ENCODE measurements at regions not wholly inside any gene's neighbourhood (a gene's known extent, or its start where the extent isn't known, plus 50 kb on each side); places are given as distances from the start of the nearest gene placed in this dataset.

DNA sequence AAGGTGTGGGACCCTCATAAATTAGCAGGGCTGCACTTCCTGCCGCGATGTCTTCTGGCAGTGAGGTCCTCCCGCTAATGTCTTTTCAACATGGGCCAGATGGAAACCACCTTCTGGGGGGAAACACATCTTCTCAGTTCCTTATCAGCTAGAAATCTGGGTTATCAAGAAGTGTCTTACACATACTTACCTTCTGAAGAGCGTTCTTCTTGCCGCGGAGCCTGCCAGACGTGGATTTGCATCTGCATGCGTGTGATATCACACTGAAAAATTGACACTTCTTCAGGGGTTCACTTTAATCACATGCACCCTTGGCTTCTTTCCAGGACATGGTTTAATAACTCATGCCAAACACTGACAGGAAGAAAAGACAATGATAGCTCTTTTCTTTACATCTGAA is 163.5 kb upstream of the SOX11 start:
- Histone ChIP-seq H3K4me3 (ENCODE audit: insufficient read depth, low read length, poor library complexity, severe bottlenecking) (no peak overlapping the region), H3K9me2 (replicated peaks; ENCODE audit: insufficient read depth, low read length) (no peaks in the 10 kb centered on the region), H4K20me1 (ENCODE audit: low read depth, low read length) (no peaks in the 10 kb centered on the region), H2AFZ (ENCODE audit: low read depth, low read length, severe bottlenecking) (no peak overlapping the region), H3K4me2 (ENCODE audit: low read depth, low read length, poor library complexity, severe bottlenecking) (no peak overlapping the region), H3F3A (ENCODE audit: insufficient read depth) (no peaks in the 10 kb centered on the region), H3K79me2 (ENCODE audit: insufficient read depth, low read length) (no peaks in the 10 kb centered on the region), H3K27me3 (ENCODE audit: low read length) (no peaks in the 10 kb centered on the region), H3K9ac (ENCODE audit: low read length) (no peak overlapping the region), H3K36me3 (ENCODE audit: low read length) (no peaks in the 10 kb centered on the region), H3K9me3 (ENCODE audit: insufficient read depth, low read length) (no peaks in the 10 kb centered on the region), H3K27ac (ENCODE audit: low read depth, low read length) (no peak overlapping the region)
- no peak for TF ChIP-seq EZH2phosphoT487 (conservative IDR thresholded peaks at IDR 0.05; ENCODE audit: low read length)
- TF ChIP-seq, protein P1, sequence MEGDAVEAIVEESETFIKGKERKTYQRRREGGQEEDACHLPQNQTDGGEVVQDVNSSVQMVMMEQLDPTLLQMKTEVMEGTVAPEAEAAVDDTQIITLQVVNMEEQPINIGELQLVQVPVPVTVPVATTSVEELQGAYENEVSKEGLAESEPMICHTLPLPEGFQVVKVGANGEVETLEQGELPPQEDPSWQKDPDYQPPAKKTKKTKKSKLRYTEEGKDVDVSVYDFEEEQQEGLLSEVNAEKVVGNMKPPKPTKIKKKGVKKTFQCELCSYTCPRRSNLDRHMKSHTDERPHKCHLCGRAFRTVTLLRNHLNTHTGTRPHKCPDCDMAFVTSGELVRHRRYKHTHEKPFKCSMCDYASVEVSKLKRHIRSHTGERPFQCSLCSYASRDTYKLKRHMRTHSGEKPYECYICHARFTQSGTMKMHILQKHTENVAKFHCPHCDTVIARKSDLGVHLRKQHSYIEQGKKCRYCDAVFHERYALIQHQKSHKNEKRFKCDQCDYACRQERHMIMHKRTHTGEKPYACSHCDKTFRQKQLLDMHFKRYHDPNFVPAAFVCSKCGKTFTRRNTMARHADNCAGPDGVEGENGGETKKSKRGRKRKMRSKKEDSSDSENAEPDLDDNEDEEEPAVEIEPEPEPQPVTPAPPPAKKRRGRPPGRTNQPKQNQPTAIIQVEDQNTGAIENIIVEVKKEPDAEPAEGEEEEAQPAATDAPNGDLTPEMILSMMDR (IDR thresholded peaks at IDR 0.05; ENCODE audit: insufficient read depth, low read length, poor library complexity, severe bottlenecking), result no peak

DNA sequence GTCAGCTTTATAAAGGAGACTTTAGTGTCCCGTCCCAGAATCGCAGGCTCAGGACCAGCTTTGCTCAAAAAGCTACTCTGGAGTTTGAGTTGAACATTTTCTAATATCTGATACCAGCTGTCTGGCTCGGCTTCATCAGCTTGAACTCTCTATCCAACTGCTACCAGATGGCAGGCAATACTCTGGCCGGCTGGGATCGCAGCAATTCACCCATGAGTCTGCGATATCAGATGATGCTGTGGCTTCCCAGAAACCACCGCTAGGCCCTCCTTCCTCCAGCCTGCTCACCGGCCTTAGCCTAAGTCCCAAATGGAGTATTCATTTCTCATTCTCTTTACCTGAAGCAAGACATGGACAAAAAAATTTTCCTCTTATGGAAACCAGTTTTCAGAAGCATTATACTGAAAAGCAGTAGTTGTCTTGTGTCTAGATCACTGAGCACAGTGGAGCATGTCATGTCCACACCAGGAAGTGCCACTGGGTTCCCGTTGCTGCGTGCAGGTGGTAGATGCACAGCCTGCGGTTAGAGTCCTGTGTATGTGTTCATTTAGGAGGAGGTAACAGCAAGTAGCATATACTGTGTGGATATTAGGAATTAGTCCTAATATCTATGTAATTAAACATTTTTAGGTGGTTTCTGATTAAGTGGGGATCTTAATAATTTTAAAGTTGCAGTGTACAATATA is 162.0 kb upstream of the SOX11 start:
- Histone ChIP-seq H3K4me3 (ENCODE audit: insufficient read depth, low read length, poor library complexity, severe bottlenecking) (no peak overlapping the region), H3K36me3 (ENCODE audit: low read length) (no peaks in the 10 kb centered on the region), H3K27ac (ENCODE audit: low read depth, low read length) (no peak overlapping the region), H3K9ac (ENCODE audit: low read length) (no peak overlapping the region), H3K79me2 (ENCODE audit: insufficient read depth, low read length) (no peaks in the 10 kb centered on the region), H3K4me2 (ENCODE audit: low read depth, low read length, poor library complexity, severe bottlenecking) (no peak overlapping the region), H3K9me2 (replicated peaks; ENCODE audit: insufficient read depth, low read length) (no peaks in the 10 kb centered on the region), H3F3A (ENCODE audit: insufficient read depth) (no peaks in the 10 kb centered on the region), H3K9me3 (ENCODE audit: insufficient read depth, low read length) (no peaks in the 10 kb centered on the region), H2AFZ (ENCODE audit: low read depth, low read length, severe bottlenecking) (no peak overlapping the region), H4K20me1 (ENCODE audit: low read depth, low read length) (no peaks in the 10 kb centered on the region), H3K27me3 (ENCODE audit: low read length) (no peaks in the 10 kb centered on the region)
- TF ChIP-seq EZH2phosphoT487 (conservative IDR thresholded peaks at IDR 0.05; ENCODE audit: low read length), result no peak

DNA sequence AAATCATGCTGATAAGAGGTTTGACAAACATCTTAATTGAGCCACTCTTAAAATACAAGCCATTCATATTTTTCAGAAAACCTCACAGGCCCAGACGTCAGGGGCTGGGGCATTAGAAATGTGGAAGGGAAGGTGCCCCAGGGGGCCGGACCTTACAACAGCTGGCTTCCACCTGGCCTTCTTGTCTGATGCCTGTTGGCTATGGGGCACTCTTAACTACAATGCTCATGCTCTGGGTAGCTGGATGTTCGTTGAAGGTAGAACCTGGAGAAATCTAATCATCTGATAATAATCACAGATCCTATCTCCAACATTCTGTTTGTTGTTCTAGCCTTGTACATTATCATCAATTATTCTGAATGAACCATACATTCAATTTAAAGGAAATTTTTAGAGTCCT is 156.9 kb upstream of the SOX11 start:
- H2AFZ ChIP-seq (ENCODE audit: low read depth, low read length, severe bottlenecking), result no peak overlapping the region
- no peaks in the 10 kb centered on the region for H3F3A ChIP-seq (ENCODE audit: insufficient read depth)
- no peaks in the 10 kb centered on the region for H3K79me2 ChIP-seq (ENCODE audit: insufficient read depth, low read length)
- H3K4me2 ChIP-seq (ENCODE audit: low read depth, low read length, poor library complexity, severe bottlenecking), result no peak overlapping the region
- H3K9me2 ChIP-seq (replicated peaks; ENCODE audit: insufficient read depth, low read length), result no peaks in the 10 kb centered on the region
- H3K4me3 ChIP-seq (ENCODE audit: insufficient read depth, low read length, poor library complexity, severe bottlenecking), result no peak overlapping the region
- H4K20me1 ChIP-seq (ENCODE audit: low read depth, low read length), result no peaks in the 10 kb centered on the region
- TF ChIP-seq, protein P1 (IDR thresholded peaks at IDR 0.05; ENCODE audit: insufficient read depth, low read length, poor library complexity, severe bottlenecking), result no peak
- no peak for TF ChIP-seq EZH2phosphoT487 (conservative IDR thresholded peaks at IDR 0.05; ENCODE audit: low read length)
- no peak overlapping the region for H3K27ac ChIP-seq (ENCODE audit: low read depth, low read length)
- no peaks in the 10 kb centered on the region for H3K9me3 ChIP-seq (ENCODE audit: insufficient read depth, low read length)
- H3K27me3 ChIP-seq (ENCODE audit: low read length), result no peaks in the 10 kb centered on the region
- H3K9ac ChIP-seq (ENCODE audit: low read length), result no peak overlapping the region
- H3K36me3 ChIP-seq (ENCODE audit: low read length), result no peaks in the 10 kb centered on the region

DNA sequence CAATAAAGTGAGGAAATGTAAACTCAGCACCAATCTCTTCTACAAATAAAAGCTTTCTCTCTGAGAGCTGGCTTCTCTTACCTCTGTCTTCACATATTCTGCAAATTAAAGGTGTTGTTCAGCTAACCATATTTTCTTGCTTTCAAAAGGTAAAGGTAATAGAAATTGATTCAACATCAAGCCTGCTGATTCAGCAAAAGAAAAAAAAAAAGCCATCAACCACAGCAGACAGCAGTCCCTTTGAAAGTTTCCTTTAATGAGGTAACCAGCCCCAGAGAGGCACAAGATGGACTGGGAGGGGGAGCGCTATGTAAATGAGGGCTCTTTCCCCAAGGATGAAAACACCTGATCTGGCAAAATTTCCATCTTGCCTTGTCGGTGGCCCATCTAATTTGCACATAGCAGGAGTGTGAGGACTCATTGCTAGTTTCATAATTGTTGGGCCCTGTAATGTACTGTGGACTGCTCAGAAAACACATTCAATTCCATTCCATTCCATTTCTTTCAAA is 154.9 kb upstream of the SOX11 start:
- no peaks in the 10 kb centered on the region for H3K27me3 ChIP-seq (ENCODE audit: low read length)
- no peak overlapping the region for H3K4me3 ChIP-seq (ENCODE audit: insufficient read depth, low read length, poor library complexity, severe bottlenecking)
- H3K36me3 ChIP-seq (ENCODE audit: low read length), result no peaks in the 10 kb centered on the region
- H3K9me2 ChIP-seq (replicated peaks; ENCODE audit: insufficient read depth, low read length), result no peaks in the 10 kb centered on the region
- H4K20me1 ChIP-seq (ENCODE audit: low read depth, low read length), result no peaks in the 10 kb centered on the region
- TF ChIP-seq, protein P1 (IDR thresholded peaks at IDR 0.05; ENCODE audit: insufficient read depth, low read length, poor library complexity, severe bottlenecking), result no peak
- no peak for TF ChIP-seq EZH2phosphoT487 (conservative IDR thresholded peaks at IDR 0.05; ENCODE audit: low read length)
- no peak overlapping the region for H3K27ac ChIP-seq (ENCODE audit: low read depth, low read length)
- no peaks in the 10 kb centered on the region for H3K9me3 ChIP-seq (ENCODE audit: insufficient read depth, low read length)
- H3K9ac ChIP-seq (ENCODE audit: low read length), result no peak overlapping the region
- H3K4me2 ChIP-seq (ENCODE audit: low read depth, low read length, poor library complexity, severe bottlenecking), result no peak overlapping the region
- no peaks in the 10 kb centered on the region for H3F3A ChIP-seq (ENCODE audit: insufficient read depth)
- no peak overlapping the region for H2AFZ ChIP-seq (ENCODE audit: low read depth, low read length, severe bottlenecking)
- no peaks in the 10 kb centered on the region for H3K79me2 ChIP-seq (ENCODE audit: insufficient read depth, low read length)
